DMS153 (cell line): ENCODE measurements at regions not wholly inside any gene's neighbourhood (a gene's known extent, or its start where the extent isn't known, plus 50 kb on each side); places are given as distances from the start of the nearest gene placed in this dataset.
"Not testable (repeated sequence)": the region's sequence is repeated elsewhere in the genome, so short reads cannot be mapped to it uniquely, and the experiment has no call there.

Source experiments
- DNase-seq: peaks from one replicate; lab custom pipeline; 2025; lab: John Stamatoyannopoulos, UW

- no peak for DNase-seq
Measured at GRCh38 chrX:96211953-96212352, 472.7 kb upstream of the DIAPH2 start.

- DNase-seq: not testable (repeated sequence)
Measured at GRCh38 chrX:96214681-96215080, 470.0 kb upstream of the DIAPH2 start.

- no peak for DNase-seq
Measured at GRCh38 chrX:96224279-96224678, 460.4 kb upstream of the DIAPH2 start.

- no peak for DNase-seq
Measured at GRCh38 chrX:96244955-96245354, 439.7 kb upstream of the DIAPH2 start.

GRCh38 chrX:96246436-96246835 is 438.2 kb upstream of the DIAPH2 start:
- DNase-seq: no peak
